ENCODE measurements at regions not wholly inside any gene's neighbourhood (a gene's known extent, or its start where the extent isn't known, plus 50 kb on each side); places are given as distances from the start of the nearest gene placed in this dataset.

- H3K36me3 ChIP-seq, result no peaks in the 10 kb centered on the region
- H3K4me1 ChIP-seq (replicated peaks), result no peaks in the 10 kb centered on the region
- H3K27me3 ChIP-seq (replicated peaks), result no peaks in the 10 kb centered on the region
- H3K4me3 ChIP-seq, result no peak overlapping the region
- no peak for DNase-seq (ENCODE audit: low read depth in 1 of 2, low spot score in 2 of 2)
- no peaks in the 10 kb centered on the region for H3K9me3 ChIP-seq (replicated peaks)
- no peak overlapping the region for H3K27ac ChIP-seq
These were observed 369.2 kb upstream of the CDH4 start for GRCh38 chr20:60882836-60883235.

- H3K27me3 ChIP-seq (replicated peaks), result no peaks in the 10 kb centered on the region
- H3K4me1 ChIP-seq (replicated peaks), result no peaks in the 10 kb centered on the region
- DNase-seq (ENCODE audit: low read depth in 1 of 2, low spot score in 2 of 2), result no peak
- H3K27ac ChIP-seq, result no peak overlapping the region
- no peaks in the 10 kb centered on the region for H3K36me3 ChIP-seq
- H3K9me3 ChIP-seq (replicated peaks), result no peaks in the 10 kb centered on the region
- no peak overlapping the region for H3K4me3 ChIP-seq
These were observed 368.6 kb upstream of the CDH4 start for GRCh38 chr20:60883496-60883895.

- Histone ChIP-seq H3K9me3 (replicated peaks) (no peaks in the 10 kb centered on the region), H3K27ac (no peak overlapping the region), H3K36me3 (no peaks in the 10 kb centered on the region), H3K4me3 (no peak overlapping the region), H3K27me3 (replicated peaks) (no peaks in the 10 kb centered on the region), H3K4me1 (replicated peaks) (no peaks in the 10 kb centered on the region)
- no peak for DNase-seq (ENCODE audit: low read depth in 1 of 2, low spot score in 2 of 2)
These were observed 367.8 kb upstream of the CDH4 start for GRCh38 chr20:60884277-60884676.

DNA sequence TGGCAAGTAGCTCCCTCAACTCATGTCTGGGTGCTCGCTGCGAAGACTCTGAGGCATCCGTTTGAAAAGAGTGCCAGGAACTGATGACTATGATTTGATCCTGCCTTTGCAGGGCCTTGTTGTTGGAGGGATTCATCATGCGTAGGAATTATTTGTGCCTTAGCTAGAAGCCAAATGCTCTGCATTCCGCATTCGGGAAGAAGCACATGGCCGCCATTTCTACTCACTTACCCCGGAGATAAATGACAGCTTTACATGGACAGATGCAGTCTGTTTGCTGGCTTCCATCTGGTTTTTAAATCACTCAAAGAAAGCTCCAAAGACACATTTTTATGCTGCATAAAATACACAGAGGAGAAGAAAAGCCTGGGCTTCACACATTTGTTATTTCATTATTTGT is 363.3 kb upstream of the CDH4 start:
- Histone ChIP-seq H3K36me3 (no peaks in the 10 kb centered on the region), H3K27ac (no peak overlapping the region), H3K4me3 (no peak overlapping the region), H3K9me3 (replicated peaks) (no peaks in the 10 kb centered on the region), H3K4me1 (replicated peaks) (no peaks in the 10 kb centered on the region), H3K27me3 (replicated peaks) (no peaks in the 10 kb centered on the region)
- DNase-seq (ENCODE audit: low read depth in 1 of 2, low spot score in 2 of 2), result no peak

GRCh38 chr20:60892095-60892813 is 359.8 kb upstream of the CDH4 start:
- Histone ChIP-seq H3K4me1 (replicated peaks) (no peaks in the 10 kb centered on the region), H3K27me3 (replicated peaks) (no peaks in the 10 kb centered on the region), H3K27ac (no peak overlapping the region), H3K9me3 (replicated peaks) (no peaks in the 10 kb centered on the region), H3K36me3 (no peaks in the 10 kb centered on the region), H3K4me3 (no peak overlapping the region)
- no peak for DNase-seq (ENCODE audit: low read depth in 1 of 2, low spot score in 2 of 2)

GRCh38 chr20:60894091-60894490 is 358.0 kb upstream of the CDH4 start:
- Histone ChIP-seq H3K4me1 (replicated peaks) (no peaks in the 10 kb centered on the region), H3K27me3 (replicated peaks) (no peaks in the 10 kb centered on the region)

DNA sequence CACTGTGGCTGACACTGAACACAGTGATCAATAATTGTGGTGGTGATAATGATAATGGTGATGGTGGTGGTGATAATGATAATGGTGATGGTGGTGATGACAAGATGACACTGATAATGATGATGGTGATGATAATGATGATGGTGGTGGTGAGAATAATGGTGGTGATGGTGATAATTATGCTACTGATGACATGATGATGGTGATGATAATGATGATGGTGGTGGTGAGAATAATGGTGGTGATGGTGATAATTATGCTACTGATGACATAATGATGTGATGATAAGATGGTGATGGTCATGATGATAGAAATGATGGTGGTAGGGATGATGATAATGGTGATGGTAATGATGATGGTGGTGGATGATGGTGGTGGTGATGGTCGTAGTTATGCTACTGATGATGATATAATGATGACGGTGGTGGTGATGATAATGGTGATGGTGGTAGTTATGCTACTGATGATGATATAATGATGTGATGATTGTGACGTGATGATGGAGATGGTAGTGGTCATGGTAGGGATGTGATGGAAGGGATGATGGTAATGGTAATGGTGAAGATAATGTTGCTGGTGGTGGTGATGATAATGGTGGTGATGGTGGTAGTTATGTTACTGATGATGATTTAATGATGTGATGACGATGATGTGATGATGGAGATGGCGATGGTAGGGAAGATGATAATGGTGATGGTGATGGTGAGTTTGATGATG is 356.5 kb upstream of the CDH4 start:
- no peaks in the 10 kb centered on the region for H3K9me3 ChIP-seq (replicated peaks)
- H3K4me3 ChIP-seq, result no peak overlapping the region
- H3K4me1 ChIP-seq (replicated peaks), result no peaks in the 10 kb centered on the region
- H3K27ac ChIP-seq, result no peak overlapping the region
- no peak for DNase-seq (ENCODE audit: low read depth in 1 of 2, low spot score in 2 of 2)
- H3K27me3 ChIP-seq (replicated peaks), result no peaks in the 10 kb centered on the region
- H3K36me3 ChIP-seq, result no peaks in the 10 kb centered on the region

More at GRCh38 chr20:60894091-60894490, 358.0 kb upstream of the CDH4 start:
- Histone ChIP-seq H3K4me3 (no peak overlapping the region), H3K9me3 (replicated peaks) (no peaks in the 10 kb centered on the region), H3K36me3 (no peaks in the 10 kb centered on the region), H3K27ac (no peak overlapping the region)
- DNase-seq (ENCODE audit: low read depth in 1 of 2, low spot score in 2 of 2), result no peak

DNA sequence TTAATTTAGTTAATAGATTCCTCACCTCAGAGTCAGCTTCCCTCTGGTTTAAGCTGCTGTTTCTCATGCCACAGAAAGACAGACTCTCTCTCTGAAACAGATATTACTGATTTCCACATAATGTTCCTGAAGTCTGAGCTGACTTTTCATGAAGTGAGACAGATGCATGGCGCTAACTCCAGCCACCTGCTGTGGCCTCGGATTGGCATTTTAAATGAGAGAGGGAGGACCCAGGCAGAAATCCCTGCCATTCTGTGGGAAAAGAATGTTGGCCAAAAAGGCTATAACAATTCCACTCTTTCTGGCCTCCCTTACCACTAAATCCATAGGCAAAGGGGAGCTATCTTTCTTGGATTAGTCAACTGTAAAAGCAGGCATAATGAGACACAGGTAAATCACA is 354.1 kb upstream of the CDH4 start:
- Histone ChIP-seq H3K27me3 (replicated peaks) (no peaks in the 10 kb centered on the region), H3K9me3 (replicated peaks) (no peaks in the 10 kb centered on the region; the same call in 1 of the 2 replicates), H3K36me3 (no peaks in the 10 kb centered on the region), H3K4me3 (no peak overlapping the region), H3K4me1 (replicated peaks) (no peaks in the 10 kb centered on the region), H3K27ac (no peak overlapping the region)
- no peak for DNase-seq (ENCODE audit: low read depth in 1 of 2, low spot score in 2 of 2)

- Histone ChIP-seq H3K4me1 (replicated peaks) (no peaks in the 10 kb centered on the region), H3K4me3 (no peak overlapping the region), H3K36me3 (no peaks in the 10 kb centered on the region), H3K9me3 (replicated peaks) (no peaks in the 10 kb centered on the region; the same call in 1 of the 2 replicates), H3K27ac (no peak overlapping the region), H3K27me3 (replicated peaks) (no peaks in the 10 kb centered on the region)
- DNase-seq (ENCODE audit: low read depth in 1 of 2, low spot score in 2 of 2), result no peak
These were observed 352.7 kb upstream of the CDH4 start for GRCh38 chr20:60899320-60899719.

DNA sequence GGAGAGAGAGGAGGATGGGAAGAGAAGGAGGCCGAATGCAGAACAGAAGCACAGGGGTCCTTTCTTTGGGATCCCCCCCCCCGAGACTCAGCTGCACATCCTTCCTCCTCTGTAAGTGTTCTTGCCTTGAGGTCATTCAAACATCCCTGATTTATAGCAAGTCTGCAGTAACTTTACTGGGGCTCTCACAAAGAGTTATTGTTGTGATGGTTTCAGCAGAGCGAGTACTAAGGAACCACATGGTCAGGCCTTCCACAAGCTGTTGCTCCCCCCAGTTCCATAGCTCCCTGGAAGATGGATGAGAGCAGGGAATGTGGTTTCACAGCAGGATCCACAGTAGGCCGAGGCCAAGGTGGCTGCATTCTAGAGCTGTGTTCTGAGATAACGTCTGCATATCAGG is 351.4 kb upstream of the CDH4 start:
- Histone ChIP-seq H3K4me1 (replicated peaks) (no peaks in the 10 kb centered on the region), H3K36me3 (no peaks in the 10 kb centered on the region), H3K27me3 (replicated peaks) (no peaks in the 10 kb centered on the region), H3K9me3 (replicated peaks) (no peaks in the 10 kb centered on the region; the same call in 1 of the 2 replicates), H3K27ac (no peak overlapping the region), H3K4me3 (no peak overlapping the region)
- no peak for DNase-seq (ENCODE audit: low read depth in 1 of 2, low spot score in 2 of 2)

DNA sequence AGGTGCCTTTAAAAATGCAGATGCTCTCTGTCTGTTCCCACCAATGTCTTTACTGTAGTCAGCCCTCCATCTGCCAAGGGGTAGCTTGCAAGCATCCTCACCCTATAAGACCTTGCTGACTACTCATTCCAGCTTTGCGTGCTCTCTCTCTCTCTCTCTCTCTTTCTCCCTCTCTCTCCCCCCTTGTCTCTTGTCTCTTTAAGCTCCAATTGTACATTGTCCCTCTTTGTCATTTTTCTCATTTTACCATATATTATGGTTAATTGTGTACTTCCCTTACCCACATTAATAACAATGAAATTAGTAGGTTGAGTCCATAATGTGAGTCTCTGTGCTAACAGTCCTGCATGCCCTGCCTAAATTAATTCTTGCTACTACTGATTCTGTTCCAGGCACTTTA is 350.2 kb upstream of the CDH4 start:
- peaks cover 3% of the 10 kb centered on the region; the same call in 1 of the 2 replicates for H3K9me3 ChIP-seq (replicated peaks)
- DNase-seq (ENCODE audit: low read depth in 1 of 2, low spot score in 2 of 2), result no peak
- H3K4me3 ChIP-seq, result no peak overlapping the region
- no peaks in the 10 kb centered on the region for H3K27me3 ChIP-seq (replicated peaks)
- H3K36me3 ChIP-seq, result no peaks in the 10 kb centered on the region
- H3K4me1 ChIP-seq (replicated peaks), result no peaks in the 10 kb centered on the region
- no peak overlapping the region for H3K27ac ChIP-seq

DNA sequence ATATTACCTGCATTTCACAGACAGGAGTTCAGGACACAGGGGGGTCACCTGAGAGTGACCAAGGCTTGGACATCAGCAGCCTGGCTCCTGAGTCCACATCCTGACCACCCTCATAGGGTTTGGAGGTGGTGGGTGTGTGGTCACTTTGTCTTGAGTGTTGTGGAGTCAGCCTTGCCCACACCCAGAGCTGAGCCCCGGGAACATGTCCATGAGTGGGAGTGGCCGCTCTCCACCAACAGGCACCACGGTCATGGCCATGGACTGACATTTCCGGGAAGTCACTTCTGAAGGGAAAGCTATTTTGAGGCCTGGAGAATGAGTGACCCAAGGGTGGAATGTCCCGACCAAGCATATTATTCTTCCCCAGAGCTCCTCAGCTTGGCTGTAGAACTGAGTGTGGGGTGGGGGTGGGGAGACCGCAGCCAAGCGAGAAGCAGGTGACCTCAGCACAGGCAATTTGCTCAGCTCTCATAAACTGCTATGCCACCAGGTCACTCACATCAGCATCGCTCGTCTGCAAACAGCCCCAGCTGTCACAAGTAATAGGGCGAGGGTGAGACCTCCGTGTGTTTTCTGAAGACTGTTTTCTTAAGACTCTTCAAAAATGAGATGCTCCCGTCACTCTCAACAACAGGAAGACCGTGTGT is 348.6 kb upstream of the CDH4 start:
- no peaks in the 10 kb centered on the region for H3K27me3 ChIP-seq (replicated peaks)
- no peak for DNase-seq (ENCODE audit: low read depth in 1 of 2, low spot score in 2 of 2)
- no peaks in the 10 kb centered on the region for H3K4me1 ChIP-seq (replicated peaks)
- H3K27ac ChIP-seq, result no peak overlapping the region
- H3K36me3 ChIP-seq, result no peaks in the 10 kb centered on the region
- no peak overlapping the region for H3K4me3 ChIP-seq
- peaks cover 3% of the 10 kb centered on the region; the same call in 1 of the 2 replicates for H3K9me3 ChIP-seq (replicated peaks)

- no peaks in the 10 kb centered on the region for H3K36me3 ChIP-seq
These were observed 347.3 kb upstream of the CDH4 start for GRCh38 chr20:60904730-60905129.

GRCh38 chr20:60905919-60906318 is 346.1 kb upstream of the CDH4 start:
- H3K9me3 ChIP-seq (replicated peaks), result peaks cover 3% of the 10 kb centered on the region; the same call in 1 of the 2 replicates
- no peaks in the 10 kb centered on the region for H3K36me3 ChIP-seq
- DNase-seq (ENCODE audit: low read depth in 1 of 2, low spot score in 2 of 2), result no peak
- no peak overlapping the region for H3K4me3 ChIP-seq
- no peak overlapping the region for H3K27ac ChIP-seq
- no peaks in the 10 kb centered on the region for H3K4me1 ChIP-seq (replicated peaks)
- H3K27me3 ChIP-seq (replicated peaks), result no peaks in the 10 kb centered on the region

More at GRCh38 chr20:60904730-60905129, 347.3 kb upstream of the CDH4 start:
- no peaks in the 10 kb centered on the region for H3K27me3 ChIP-seq (replicated peaks)
- no peaks in the 10 kb centered on the region for H3K4me1 ChIP-seq (replicated peaks)
- H3K9me3 ChIP-seq (replicated peaks), result peaks cover 3% of the 10 kb centered on the region; the same call in 1 of the 2 replicates
- no peak for DNase-seq (ENCODE audit: low read depth in 1 of 2, low spot score in 2 of 2)
- no peak overlapping the region for H3K27ac ChIP-seq
- H3K4me3 ChIP-seq, result no peak overlapping the region
